ENCODE measurements at regions not wholly inside any gene's neighbourhood (a gene's known extent, or its start where the extent isn't known, plus 50 kb on each side); places are given as distances from the start of the nearest gene placed in this dataset.

DNA sequence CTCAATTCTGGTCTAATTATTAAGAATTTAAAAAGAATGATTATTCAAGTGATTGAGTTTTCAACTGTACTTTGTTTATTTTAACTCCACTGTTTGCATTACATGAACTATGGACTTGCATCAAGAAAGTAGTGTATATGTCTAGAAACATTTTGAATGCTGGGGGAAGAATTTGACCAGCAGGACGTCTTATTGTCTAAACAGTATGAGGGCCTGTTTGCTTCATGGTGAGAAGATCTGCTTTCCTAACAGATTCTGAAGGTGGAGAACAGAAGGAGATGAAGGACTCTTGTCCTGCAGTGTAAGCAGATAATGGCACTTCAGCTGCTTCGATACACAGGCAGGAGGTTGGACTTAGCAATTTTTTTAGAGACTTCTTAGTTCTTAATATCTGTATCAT is 176.0 kb downstream of the DACT1 start (continued):
- TF ChIP-seq EZH2phosphoT487 (IDR thresholded peaks at IDR 0.05; ENCODE audit: borderline replicate concordance, low read depth) (no peak), FOXJ3 (CRISPR knock-in tag; IDR thresholded peaks at IDR 0.05) (no peak)

DNA sequence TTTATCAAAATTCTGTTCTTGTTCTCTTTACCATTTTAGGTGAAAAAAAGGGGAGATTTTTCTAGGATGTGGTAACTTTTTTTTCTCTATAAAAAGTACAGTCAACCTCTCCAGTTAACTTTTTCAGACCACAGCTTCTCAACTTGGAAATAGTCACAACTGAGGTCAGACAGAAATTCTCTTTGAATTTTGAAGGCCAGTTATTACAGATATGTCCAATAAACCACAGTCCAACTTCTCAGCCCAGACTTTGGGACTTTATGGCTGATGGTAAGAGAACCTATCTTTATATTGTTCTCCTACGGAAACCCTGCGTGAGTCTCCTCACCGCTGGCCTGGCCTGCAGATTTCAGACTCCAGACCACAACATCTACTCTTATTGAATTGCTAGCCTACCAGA is 176.7 kb downstream of the DACT1 start:
- no peaks in the 10 kb centered on the region for H3K36me3 ChIP-seq (replicated peaks in 1 of 2; ENCODE audit: control insufficient read depth in 1 of 2, insufficient read depth in 2 of 2, low read length in 1 of 2)
- CTCF ChIA-PET, result no interaction called here
- H3K4me1 ChIP-seq (ENCODE audit: control insufficient read depth in 1 of 2, insufficient read depth in 2 of 2, low read depth in 1 of 2, low read length in 1 of 2), result peaks cover 13 to 27% of the 10 kb centered on the region in 2 experiments
- POLR2A ChIA-PET, result no interaction called here
- H3K4me2 ChIP-seq, result no peak overlapping the region
- WGBS (ENCODE audit: low lambda C conversion rate), result 95% methylated on average over 3 of the region's 3 CpGs
- no peak overlapping the region for H3K4me3 ChIP-seq (ENCODE audit: low read depth in 2 of 2, low read length in 1 of 2)
- H3K27ac ChIP-seq (ENCODE audit: low read depth in 2 of 2, low read length in 1 of 2), result peak overlapping the region in 1 of 2 experiments; percentile 86; a peak in 3 of 4 replicates
- peaks cover 27% of the 10 kb centered on the region for H3F3A ChIP-seq (replicated peaks; ENCODE audit: insufficient read depth)
- no peaks in the 10 kb centered on the region for H3K79me2 ChIP-seq (ENCODE audit: insufficient read depth)
- H3K27me3 ChIP-seq (ENCODE audit: insufficient read depth), result no peaks in the 10 kb centered on the region
- H3K9me2 ChIP-seq, result no peaks in the 10 kb centered on the region
- no peak overlapping the region for H2AFZ ChIP-seq (ENCODE audit: low read depth)
- no peak for DNase-seq
- TF ChIP-seq, protein P1, sequence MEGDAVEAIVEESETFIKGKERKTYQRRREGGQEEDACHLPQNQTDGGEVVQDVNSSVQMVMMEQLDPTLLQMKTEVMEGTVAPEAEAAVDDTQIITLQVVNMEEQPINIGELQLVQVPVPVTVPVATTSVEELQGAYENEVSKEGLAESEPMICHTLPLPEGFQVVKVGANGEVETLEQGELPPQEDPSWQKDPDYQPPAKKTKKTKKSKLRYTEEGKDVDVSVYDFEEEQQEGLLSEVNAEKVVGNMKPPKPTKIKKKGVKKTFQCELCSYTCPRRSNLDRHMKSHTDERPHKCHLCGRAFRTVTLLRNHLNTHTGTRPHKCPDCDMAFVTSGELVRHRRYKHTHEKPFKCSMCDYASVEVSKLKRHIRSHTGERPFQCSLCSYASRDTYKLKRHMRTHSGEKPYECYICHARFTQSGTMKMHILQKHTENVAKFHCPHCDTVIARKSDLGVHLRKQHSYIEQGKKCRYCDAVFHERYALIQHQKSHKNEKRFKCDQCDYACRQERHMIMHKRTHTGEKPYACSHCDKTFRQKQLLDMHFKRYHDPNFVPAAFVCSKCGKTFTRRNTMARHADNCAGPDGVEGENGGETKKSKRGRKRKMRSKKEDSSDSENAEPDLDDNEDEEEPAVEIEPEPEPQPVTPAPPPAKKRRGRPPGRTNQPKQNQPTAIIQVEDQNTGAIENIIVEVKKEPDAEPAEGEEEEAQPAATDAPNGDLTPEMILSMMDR (IDR thresholded peaks at IDR 0.05), result no peak
- TF ChIP-seq TEAD4 (IDR thresholded peaks at IDR 0.05; ENCODE audit: borderline replicate concordance, insufficient read depth) (no peak), CHD2 (IDR thresholded peaks at IDR 0.05; ENCODE audit: low read length, partially characterized antibody) (no peak), JUND (IDR thresholded peaks at IDR 0.05) (no peak), RXRA (IDR thresholded peaks at IDR 0.05; ENCODE audit: borderline replicate concordance, low read depth) (no peak), GATA2 (CRISPR knock-in tag; IDR thresholded peaks at IDR 0.05) (no peak), YY1 (IDR thresholded peaks at IDR 0.05; ENCODE audit: low read depth) (no peak), MEF2A (IDR thresholded peaks at IDR 0.05; ENCODE audit: borderline replicate concordance, low read depth) (no peak), RAD21 (IDR thresholded peaks at IDR 0.05; ENCODE audit: low read length) (no peak), FOSL2 (IDR thresholded peaks at IDR 0.05; ENCODE audit: borderline replicate concordance, low read depth) (no peak)
- TF ChIP-seq, protein P2, sequence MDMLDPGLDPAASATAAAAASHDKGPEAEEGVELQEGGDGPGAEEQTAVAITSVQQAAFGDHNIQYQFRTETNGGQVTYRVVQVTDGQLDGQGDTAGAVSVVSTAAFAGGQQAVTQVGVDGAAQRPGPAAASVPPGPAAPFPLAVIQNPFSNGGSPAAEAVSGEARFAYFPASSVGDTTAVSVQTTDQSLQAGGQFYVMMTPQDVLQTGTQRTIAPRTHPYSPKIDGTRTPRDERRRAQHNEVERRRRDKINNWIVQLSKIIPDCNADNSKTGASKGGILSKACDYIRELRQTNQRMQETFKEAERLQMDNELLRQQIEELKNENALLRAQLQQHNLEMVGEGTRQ (IDR thresholded peaks at IDR 0.05; ENCODE audit: borderline replicate concordance, low read depth, low read length), result no peak
- no peaks in the 10 kb centered on the region for H4K20me1 ChIP-seq (ENCODE audit: insufficient read depth)
- H3K9me3 ChIP-seq, result no peaks in the 10 kb centered on the region; the same call in 1 of the 2 replicates
- H3K9ac ChIP-seq, result no peak overlapping the region

DNA sequence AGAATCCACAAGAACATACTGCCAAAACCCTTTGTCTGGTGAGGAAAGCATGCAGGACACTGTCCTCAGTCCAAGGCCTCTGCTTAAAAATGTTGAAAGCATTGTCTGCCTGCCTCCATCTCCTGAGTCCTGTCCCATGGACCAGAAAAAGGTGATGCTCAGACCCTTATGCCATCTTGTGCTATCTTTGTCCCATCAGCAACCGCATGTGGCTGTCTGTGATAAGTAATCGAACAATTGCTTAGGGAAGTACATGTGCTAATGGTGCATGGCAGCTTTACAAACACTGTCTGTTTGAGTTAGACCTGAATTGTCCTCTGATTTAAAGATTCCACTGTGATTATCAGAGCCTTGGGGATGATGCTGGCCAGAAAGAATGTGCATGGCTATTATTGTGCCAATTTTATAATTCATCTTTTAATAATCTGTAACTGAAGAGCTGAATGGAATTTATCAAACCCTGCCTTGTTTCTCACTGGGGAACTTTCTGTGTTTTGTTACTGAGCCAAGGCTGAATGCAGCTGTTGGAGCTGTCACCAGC is 177.5 kb downstream of the DACT1 start:
- 0% methylated on average over 2 of the region's 2 CpGs for WGBS (ENCODE audit: low lambda C conversion rate)
- peak overlapping the region; percentile 26; the same call in 1 of the 2 replicates for H3K9ac ChIP-seq
- peaks cover 13 to 27% of the 10 kb centered on the region in 2 experiments for H3K4me1 ChIP-seq (ENCODE audit: control insufficient read depth in 1 of 2, insufficient read depth in 2 of 2, low read depth in 1 of 2, low read length in 1 of 2)
- H3K9me2 ChIP-seq, result no peaks in the 10 kb centered on the region
- H3K79me2 ChIP-seq (ENCODE audit: insufficient read depth), result no peaks in the 10 kb centered on the region
- CTCF ChIA-PET, result interaction anchor here (1.1 to 1.7 kb wide), 4 partner anchors 10 to 176 kb away, joined by 3 to 5 read pairs (median 3); no protein-coding TSS in a partner anchor
- H3K9me3 ChIP-seq, result no peaks in the 10 kb centered on the region
- no peaks in the 10 kb centered on the region for H3K27me3 ChIP-seq (ENCODE audit: insufficient read depth)
- POLR2A ChIA-PET, result no interaction called here
- H2AFZ ChIP-seq (ENCODE audit: low read depth), result no peak overlapping the region
- peak overlapping the region; percentile 42; the same call in 1 of the 2 replicates for H3K4me2 ChIP-seq
- H3K27ac ChIP-seq (ENCODE audit: low read depth in 2 of 2, low read length in 1 of 2), result peak overlapping the region; percentile 65 to 86
- no peak overlapping the region for H3K4me3 ChIP-seq (ENCODE audit: low read depth in 2 of 2, low read length in 1 of 2)
- H4K20me1 ChIP-seq (ENCODE audit: insufficient read depth), result no peaks in the 10 kb centered on the region
- H3K36me3 ChIP-seq (replicated peaks in 1 of 2; ENCODE audit: control insufficient read depth in 1 of 2, insufficient read depth in 2 of 2, low read length in 1 of 2), result no peaks in the 10 kb centered on the region
- DNase-seq, result peak; percentile 50
- H3F3A ChIP-seq (replicated peaks; ENCODE audit: insufficient read depth), result peaks cover 27% of the 10 kb centered on the region
- TF ChIP-seq, protein P1 (IDR thresholded peaks at IDR 0.05), result no peak
- TF ChIP-seq, protein P3, sequence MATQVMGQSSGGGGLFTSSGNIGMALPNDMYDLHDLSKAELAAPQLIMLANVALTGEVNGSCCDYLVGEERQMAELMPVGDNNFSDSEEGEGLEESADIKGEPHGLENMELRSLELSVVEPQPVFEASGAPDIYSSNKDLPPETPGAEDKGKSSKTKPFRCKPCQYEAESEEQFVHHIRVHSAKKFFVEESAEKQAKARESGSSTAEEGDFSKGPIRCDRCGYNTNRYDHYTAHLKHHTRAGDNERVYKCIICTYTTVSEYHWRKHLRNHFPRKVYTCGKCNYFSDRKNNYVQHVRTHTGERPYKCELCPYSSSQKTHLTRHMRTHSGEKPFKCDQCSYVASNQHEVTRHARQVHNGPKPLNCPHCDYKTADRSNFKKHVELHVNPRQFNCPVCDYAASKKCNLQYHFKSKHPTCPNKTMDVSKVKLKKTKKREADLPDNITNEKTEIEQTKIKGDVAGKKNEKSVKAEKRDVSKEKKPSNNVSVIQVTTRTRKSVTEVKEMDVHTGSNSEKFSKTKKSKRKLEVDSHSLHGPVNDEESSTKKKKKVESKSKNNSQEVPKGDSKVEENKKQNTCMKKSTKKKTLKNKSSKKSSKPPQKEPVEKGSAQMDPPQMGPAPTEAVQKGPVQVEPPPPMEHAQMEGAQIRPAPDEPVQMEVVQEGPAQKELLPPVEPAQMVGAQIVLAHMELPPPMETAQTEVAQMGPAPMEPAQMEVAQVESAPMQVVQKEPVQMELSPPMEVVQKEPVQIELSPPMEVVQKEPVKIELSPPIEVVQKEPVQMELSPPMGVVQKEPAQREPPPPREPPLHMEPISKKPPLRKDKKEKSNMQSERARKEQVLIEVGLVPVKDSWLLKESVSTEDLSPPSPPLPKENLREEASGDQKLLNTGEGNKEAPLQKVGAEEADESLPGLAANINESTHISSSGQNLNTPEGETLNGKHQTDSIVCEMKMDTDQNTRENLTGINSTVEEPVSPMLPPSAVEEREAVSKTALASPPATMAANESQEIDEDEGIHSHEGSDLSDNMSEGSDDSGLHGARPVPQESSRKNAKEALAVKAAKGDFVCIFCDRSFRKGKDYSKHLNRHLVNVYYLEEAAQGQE (IDR thresholded peaks at IDR 0.05; ENCODE audit: low read depth, low read length), result no peak
- TF ChIP-seq ELF1 (IDR thresholded peaks at IDR 0.05) (no peak), RCOR1 (IDR thresholded peaks at IDR 0.05; ENCODE audit: low read length) (peak; percentile 95), GABPA (IDR thresholded peaks at IDR 0.05; ENCODE audit: low read depth) (no peak), NRF1 (IDR thresholded peaks at IDR 0.05; ENCODE audit: low read depth, low read length) (no peak), JUND (IDR thresholded peaks at IDR 0.05) (peak; percentile 98)
